Left ventricle myocardium inferior (tissue), 1 donor: ENCODE measurements at regions not wholly inside any gene's neighbourhood (a gene's known extent, or its start where the extent isn't known, plus 50 kb on each side); places are given as distances from the start of the nearest gene placed in this dataset.

Experiments used
- DNase-seq: peaks from one replicate; pipeline ENCODE4 v3.0.0-alpha.2; 2020
- H3K27ac ChIP-seq: fragments of 200-600 bp; replicated peaks from 2 replicates; pipeline ENCODE4 v1.8.0; 2021
- H3K27me3 ChIP-seq: fragments of 200-600 bp; 2 replicates; pipeline ENCODE4 v1.8.0; 2021; ENCODE audit warnings: low read depth
- H3K36me3 ChIP-seq: fragments of 200-600 bp; 2 replicates; pipeline ENCODE4 v1.8.0; 2021
- H3K4me1 ChIP-seq: fragments of 200-600 bp; 2 replicates; pipeline ENCODE4 v1.8.0; 2021
- H3K4me3 ChIP-seq: fragments of 200-600 bp; 2 replicates; pipeline ENCODE4 v1.8.0; 2021; ENCODE audit warnings: mild to moderate bottlenecking, moderate library complexity
- H3K9me3 ChIP-seq: fragments of 200-600 bp; replicated peaks from 2 replicates; pipeline ENCODE4 v1.8.0; 2021
- CTCF ChIP-seq: fragments of 200-600 bp; IDR thresholded peaks from 2 replicates; pipeline ENCODE4 v1.8.0; 2021; ENCODE audit warnings: antibody characterized with exemption, mild to moderate bottlenecking, borderline replicate concordance
- intact Hi-C: fragments of 100-400 bp; cut with micrococcal nuclease; formaldehyde crosslinking; loops from one replicate; pipeline ENCODE4 v1.11.0; 2022
- donor health status: DM: no; HTN: yes; CAD: no; lungs with severe emphysema.

- Histone ChIP-seq H3K4me3 (no peak overlapping the region), H3K4me1 (no peaks in the 10 kb centered on the region), H3K36me3 (no peaks in the 10 kb centered on the region), H3K9me3 (peaks cover 38% of the 10 kb centered on the region), H3K27me3 (no peaks in the 10 kb centered on the region), H3K27ac (no peak overlapping the region)
- DNase-seq, result no peak
- TF ChIP-seq CTCF, result no peak
- intact Hi-C loops, result no loop called here
Observed at GRCh38 chr14:44211718-44212117, 295.4 kb downstream of the FSCB start.

GRCh38 chr14:44204061-44204835, 302.8 kb downstream of the FSCB start:
- no peak overlapping the region for H3K4me3 ChIP-seq
- no peaks in the 10 kb centered on the region for H3K36me3 ChIP-seq
- TF ChIP-seq CTCF, result no peak
- H3K9me3 ChIP-seq, result peaks cover 21% of the 10 kb centered on the region
- no peaks in the 10 kb centered on the region for H3K4me1 ChIP-seq
- no peak overlapping the region for H3K27ac ChIP-seq
- no peak for DNase-seq
- no peaks in the 10 kb centered on the region for H3K27me3 ChIP-seq
- intact Hi-C loops, result no loop called here

GRCh38 chr14:44180975-44181374, 326.1 kb downstream of the FSCB start:
- no peak for DNase-seq
- Histone ChIP-seq H3K9me3 (peaks cover 5% of the 10 kb centered on the region), H3K27me3 (no peaks in the 10 kb centered on the region), H3K4me1 (no peaks in the 10 kb centered on the region), H3K36me3 (no peaks in the 10 kb centered on the region), H3K27ac (no peak overlapping the region), H3K4me3 (no peak overlapping the region)
- no peak for TF ChIP-seq CTCF
- intact Hi-C loops, result no loop called here

- DNase-seq, result no peak
- Histone ChIP-seq H3K27ac (no peak overlapping the region), H3K9me3 (peaks cover 16% of the 10 kb centered on the region), H3K27me3 (no peaks in the 10 kb centered on the region), H3K36me3 (no peaks in the 10 kb centered on the region), H3K4me3 (no peak overlapping the region), H3K4me1 (no peaks in the 10 kb centered on the region)
- intact Hi-C loops, result no loop called here
- no peak for TF ChIP-seq CTCF
Observed at GRCh38 chr14:44170556-44170955, 336.5 kb downstream of the FSCB start.

- H3K27me3 ChIP-seq, result no peaks in the 10 kb centered on the region
- H3K36me3 ChIP-seq, result no peaks in the 10 kb centered on the region
- peaks cover 13% of the 10 kb centered on the region for H3K9me3 ChIP-seq
- no peak overlapping the region for H3K27ac ChIP-seq
- no peak for DNase-seq
- TF ChIP-seq CTCF, result no peak
- no peak overlapping the region for H3K4me3 ChIP-seq
- intact Hi-C loops, result no loop called here
- no peaks in the 10 kb centered on the region for H3K4me1 ChIP-seq
Observed at GRCh38 chr14:44170101-44170500, 337.0 kb downstream of the FSCB start.
